Neural cell (in vitro differentiated cells): ENCODE measurements at regions not wholly inside any gene's neighbourhood (a gene's known extent, or its start where the extent isn't known, plus 50 kb on each side); places are given as distances from the start of the nearest gene placed in this dataset.

Experiments
- H2AFZ ChIP-seq: fragments of 200-600, 300-800 bp; sonication (generic), shearing (Covaris generic); 2 replicates; pipeline ENCODE4 v1.6.0; 2014; ENCODE audit warnings: low read depth, mild to moderate bottlenecking, antibody characterized with exemption, low read length, moderate library complexity
- H3F3A ChIP-seq: fragments of 200-600 bp; shearing (Covaris generic); 2 replicates; pipeline ENCODE4 v1.6.1; 2016; ENCODE audit warnings: mild to moderate bottlenecking, moderate library complexity, mixed read lengths, antibody characterized with exemption, low read length; ENCODE audit not compliant: insufficient read depth, poor library complexity, severe bottlenecking
- H3K27ac ChIP-seq: fragments of 200-600, 300-800 bp; sonication (generic), shearing (Covaris generic); 2 replicates; pipeline ENCODE4 v1.5.1; 2014; ENCODE audit warnings: mild to moderate bottlenecking, low read length, moderate library complexity
- H3K27me3 ChIP-seq: fragments of 300-800, 200-600 bp; sonication (generic), shearing (Covaris generic); 2 replicates; pipeline ENCODE4 v1.6.0; 2014; ENCODE audit warnings: mild to moderate bottlenecking, low read depth, low read length, moderate library complexity; ENCODE audit not compliant: insufficient read depth
- H3K36me3 ChIP-seq: fragments of 300-800, 200-600 bp; sonication (generic), shearing (Covaris generic); 2 replicates; pipeline ENCODE4 v1.5.1; 2014; ENCODE audit warnings: mild to moderate bottlenecking, antibody characterized with exemption, low read length, moderate library complexity; ENCODE audit not compliant: insufficient read depth
- H3K4me2 ChIP-seq: fragments of 300-800, 200-600 bp; sonication (generic), shearing (Covaris generic); 2 replicates; pipeline ENCODE4 v1.6.0; 2014; ENCODE audit warnings: mild to moderate bottlenecking, low read length
- H3K4me3 ChIP-seq: fragments of 300-800, 200-600 bp; sonication (generic), shearing (Covaris generic); 2 replicates; pipeline ENCODE4 v1.5.1; 2014; ENCODE audit warnings: mild to moderate bottlenecking, low read length, moderate library complexity
- H3K79me2 ChIP-seq: fragments of 200-600 bp; shearing (Covaris generic); replicated peaks from 2 replicates; pipeline ENCODE4 v1.6.0; 2014; ENCODE audit warnings: mild to moderate bottlenecking, low read length, moderate library complexity; ENCODE audit not compliant: insufficient read depth
- H3K9ac ChIP-seq: fragments of 300-800, 200-600 bp; sonication (generic), shearing (Covaris generic); 2 replicates; pipeline ENCODE4 v1.6.1; 2016; ENCODE audit warnings: mild to moderate bottlenecking, low read length, mixed read lengths
- H3K9me2 ChIP-seq: fragments of 200-600 bp; shearing (Covaris generic); 2 replicates; pipeline ENCODE4 v1.6.1; 2016; ENCODE audit warnings: mild to moderate bottlenecking, low read length, mixed read lengths; ENCODE audit not compliant: insufficient read depth
- H3K9me3 ChIP-seq: fragments of 200-600, 300-800 bp; sonication (generic), shearing (Covaris generic); 2 replicates; pipeline ENCODE4 v1.6.1; 2016; ENCODE audit warnings: mild to moderate bottlenecking, mixed run types, low read length, moderate library complexity, mixed read lengths
- H4K20me1 ChIP-seq: fragments of 200-600 bp; shearing (Covaris generic); 2 replicates; pipeline ENCODE4 v1.6.1; 2016; ENCODE audit warnings: mild to moderate bottlenecking, mixed run types; ENCODE audit not compliant: insufficient read depth
- EP300 ChIP-seq: fragments of 450-650 bp; conservative IDR thresholded peaks from 2 replicates; pipeline ENCODE4 v1.6.1; 2014; ENCODE audit warnings: antibody characterized with exemption, mild to moderate bottlenecking, moderate library complexity; ENCODE audit not compliant: poor library complexity, severe bottlenecking
- EZH2 ChIP-seq: fragments of 200-600, 300-800 bp; shearing (Covaris generic), sonication (generic); IDR thresholded peaks from 2 replicates; pipeline ENCODE4 v1.6.1; 2014; ENCODE audit warnings: antibody characterized with exemption, low read length, borderline replicate concordance, mild to moderate bottlenecking; ENCODE audit not compliant: insufficient read depth, poor library complexity, severe bottlenecking
- MXI1 ChIP-seq: fragments of 450-650 bp; conservative IDR thresholded peaks from 2 replicates; pipeline ENCODE4 v1.6.1; 2014; ENCODE audit warnings: antibody characterized with exemption, mild to moderate bottlenecking; ENCODE audit not compliant: poor library complexity, severe bottlenecking
- POLR2AphosphoS5 ChIP-seq: IDR thresholded peaks from 2 replicates; pipeline ENCODE4 v1.6.1; 2012
- RAD21 ChIP-seq: fragments of 450-650 bp; conservative IDR thresholded peaks from 2 replicates; pipeline ENCODE4 v1.6.1; 2014; ENCODE audit warnings: antibody characterized with exemption, mild to moderate bottlenecking, moderate library complexity
- SMC3 ChIP-seq: fragments of 450-650 bp; conservative IDR thresholded peaks from 2 replicates; pipeline ENCODE4 v1.6.1; 2014; ENCODE audit warnings: antibody characterized with exemption, mild to moderate bottlenecking, moderate library complexity; ENCODE audit not compliant: poor library complexity
- TAF1 ChIP-seq: IDR thresholded peaks from 2 replicates; pipeline ENCODE4 v1.6.1; 2012; ENCODE audit warnings: low read depth
- TF ChIP-seq, protein P1 (sequence below): IDR thresholded peaks from 2 replicates; pipeline ENCODE4 v1.6.1; 2012; ENCODE audit warnings: borderline replicate concordance
- TF ChIP-seq, protein P2 (sequence below): fragments of 450-650 bp; IDR thresholded peaks from 2 replicates; pipeline ENCODE4 v1.5.1; 2014; ENCODE audit warnings: antibody characterized with exemption, mild to moderate bottlenecking, moderate library complexity; ENCODE audit not compliant: poor library complexity, severe bottlenecking

DNA sequence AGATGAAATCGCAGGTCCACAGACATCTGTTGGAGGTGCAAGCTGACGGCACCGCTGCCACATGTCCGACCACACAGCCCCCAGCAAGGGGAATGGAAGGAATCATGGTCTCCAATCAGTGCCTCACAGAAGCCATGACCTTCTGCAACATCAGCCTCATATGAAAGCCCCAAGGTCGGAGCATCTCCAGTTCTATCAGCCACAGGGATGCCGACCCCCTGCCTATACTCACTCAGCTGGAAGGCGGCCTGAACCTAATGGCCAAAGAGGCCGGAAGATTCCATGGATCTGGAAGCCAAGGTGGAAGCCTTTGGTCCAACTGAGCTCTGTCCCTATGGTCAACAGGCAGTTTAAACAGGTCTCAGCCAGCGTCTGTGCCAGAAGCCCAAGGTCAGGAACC lies 278.8 kb downstream of the TNS1 start:
- Histone ChIP-seq H3K79me2 (no peaks in the 10 kb centered on the region), H2AFZ (no peak overlapping the region)
- no peak for TF ChIP-seq SMC3

DNA sequence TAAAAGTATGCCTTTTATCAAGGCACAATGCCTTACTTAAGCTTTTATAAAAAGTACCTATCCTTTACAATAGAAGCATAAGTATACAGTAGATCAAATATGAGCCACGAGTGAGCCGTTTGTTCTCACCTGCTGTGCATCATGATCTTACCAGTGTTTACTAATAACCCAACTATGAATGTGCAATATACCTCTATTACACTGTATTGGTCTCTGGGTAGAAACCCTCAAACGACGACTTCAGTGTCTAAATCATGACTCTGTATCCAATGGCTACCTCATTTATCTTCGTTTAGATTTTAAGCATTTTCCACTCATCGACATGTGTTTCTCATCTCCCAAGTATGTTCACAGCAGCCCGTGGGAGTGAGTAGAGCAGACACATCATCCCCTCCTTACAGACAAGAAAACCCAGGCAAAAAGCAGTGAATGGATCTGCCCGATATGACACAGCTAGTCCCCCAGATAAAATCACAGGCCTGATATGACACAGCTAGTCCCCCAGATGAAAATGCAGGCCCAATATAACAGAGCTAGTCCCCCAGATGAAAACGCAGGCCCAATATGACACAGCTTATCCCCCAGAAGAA lies 279.8 kb downstream of the TNS1 start:
- Histone ChIP-seq H4K20me1 (no peaks in the 10 kb centered on the region), H3K4me3 (no peak overlapping the region), H3F3A (no peaks in the 10 kb centered on the region), H3K36me3 (no peaks in the 10 kb centered on the region), H2AFZ (no peak overlapping the region), H3K9ac (no peak overlapping the region), H3K9me3 (peaks cover 3% of the 10 kb centered on the region), H3K27me3 (no peaks in the 10 kb centered on the region), H3K79me2 (no peaks in the 10 kb centered on the region), H3K4me2 (no peak overlapping the region), H3K27ac (no peak overlapping the region), H3K9me2 (no peaks in the 10 kb centered on the region)
- no peak for TF ChIP-seq EZH2
- TF ChIP-seq MXI1 = no peak
- TF ChIP-seq, protein P1, sequence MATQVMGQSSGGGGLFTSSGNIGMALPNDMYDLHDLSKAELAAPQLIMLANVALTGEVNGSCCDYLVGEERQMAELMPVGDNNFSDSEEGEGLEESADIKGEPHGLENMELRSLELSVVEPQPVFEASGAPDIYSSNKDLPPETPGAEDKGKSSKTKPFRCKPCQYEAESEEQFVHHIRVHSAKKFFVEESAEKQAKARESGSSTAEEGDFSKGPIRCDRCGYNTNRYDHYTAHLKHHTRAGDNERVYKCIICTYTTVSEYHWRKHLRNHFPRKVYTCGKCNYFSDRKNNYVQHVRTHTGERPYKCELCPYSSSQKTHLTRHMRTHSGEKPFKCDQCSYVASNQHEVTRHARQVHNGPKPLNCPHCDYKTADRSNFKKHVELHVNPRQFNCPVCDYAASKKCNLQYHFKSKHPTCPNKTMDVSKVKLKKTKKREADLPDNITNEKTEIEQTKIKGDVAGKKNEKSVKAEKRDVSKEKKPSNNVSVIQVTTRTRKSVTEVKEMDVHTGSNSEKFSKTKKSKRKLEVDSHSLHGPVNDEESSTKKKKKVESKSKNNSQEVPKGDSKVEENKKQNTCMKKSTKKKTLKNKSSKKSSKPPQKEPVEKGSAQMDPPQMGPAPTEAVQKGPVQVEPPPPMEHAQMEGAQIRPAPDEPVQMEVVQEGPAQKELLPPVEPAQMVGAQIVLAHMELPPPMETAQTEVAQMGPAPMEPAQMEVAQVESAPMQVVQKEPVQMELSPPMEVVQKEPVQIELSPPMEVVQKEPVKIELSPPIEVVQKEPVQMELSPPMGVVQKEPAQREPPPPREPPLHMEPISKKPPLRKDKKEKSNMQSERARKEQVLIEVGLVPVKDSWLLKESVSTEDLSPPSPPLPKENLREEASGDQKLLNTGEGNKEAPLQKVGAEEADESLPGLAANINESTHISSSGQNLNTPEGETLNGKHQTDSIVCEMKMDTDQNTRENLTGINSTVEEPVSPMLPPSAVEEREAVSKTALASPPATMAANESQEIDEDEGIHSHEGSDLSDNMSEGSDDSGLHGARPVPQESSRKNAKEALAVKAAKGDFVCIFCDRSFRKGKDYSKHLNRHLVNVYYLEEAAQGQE = no peak
- no peak for TF ChIP-seq RAD21
- TF ChIP-seq TAF1 = no peak
- TF ChIP-seq POLR2AphosphoS5 = no peak
- TF ChIP-seq SMC3 = no peak
- TF ChIP-seq, protein P2, sequence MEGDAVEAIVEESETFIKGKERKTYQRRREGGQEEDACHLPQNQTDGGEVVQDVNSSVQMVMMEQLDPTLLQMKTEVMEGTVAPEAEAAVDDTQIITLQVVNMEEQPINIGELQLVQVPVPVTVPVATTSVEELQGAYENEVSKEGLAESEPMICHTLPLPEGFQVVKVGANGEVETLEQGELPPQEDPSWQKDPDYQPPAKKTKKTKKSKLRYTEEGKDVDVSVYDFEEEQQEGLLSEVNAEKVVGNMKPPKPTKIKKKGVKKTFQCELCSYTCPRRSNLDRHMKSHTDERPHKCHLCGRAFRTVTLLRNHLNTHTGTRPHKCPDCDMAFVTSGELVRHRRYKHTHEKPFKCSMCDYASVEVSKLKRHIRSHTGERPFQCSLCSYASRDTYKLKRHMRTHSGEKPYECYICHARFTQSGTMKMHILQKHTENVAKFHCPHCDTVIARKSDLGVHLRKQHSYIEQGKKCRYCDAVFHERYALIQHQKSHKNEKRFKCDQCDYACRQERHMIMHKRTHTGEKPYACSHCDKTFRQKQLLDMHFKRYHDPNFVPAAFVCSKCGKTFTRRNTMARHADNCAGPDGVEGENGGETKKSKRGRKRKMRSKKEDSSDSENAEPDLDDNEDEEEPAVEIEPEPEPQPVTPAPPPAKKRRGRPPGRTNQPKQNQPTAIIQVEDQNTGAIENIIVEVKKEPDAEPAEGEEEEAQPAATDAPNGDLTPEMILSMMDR = no peak
- no peak for TF ChIP-seq EP300

More for the DNA sequence above, 278.8 kb downstream of the TNS1 start:
- H3K27me3 ChIP-seq = no peaks in the 10 kb centered on the region
- no peak overlapping the region for H3K4me3 ChIP-seq
- H3K36me3 ChIP-seq = no peaks in the 10 kb centered on the region
- no peak overlapping the region for H3K4me2 ChIP-seq
- no peaks in the 10 kb centered on the region for H4K20me1 ChIP-seq
- H3K9me2 ChIP-seq = no peaks in the 10 kb centered on the region
- no peak overlapping the region for H3K27ac ChIP-seq
- H3K9ac ChIP-seq = no peak overlapping the region
- H3K9me3 ChIP-seq = peaks cover 3% of the 10 kb centered on the region
- H3F3A ChIP-seq = no peaks in the 10 kb centered on the region

DNA sequence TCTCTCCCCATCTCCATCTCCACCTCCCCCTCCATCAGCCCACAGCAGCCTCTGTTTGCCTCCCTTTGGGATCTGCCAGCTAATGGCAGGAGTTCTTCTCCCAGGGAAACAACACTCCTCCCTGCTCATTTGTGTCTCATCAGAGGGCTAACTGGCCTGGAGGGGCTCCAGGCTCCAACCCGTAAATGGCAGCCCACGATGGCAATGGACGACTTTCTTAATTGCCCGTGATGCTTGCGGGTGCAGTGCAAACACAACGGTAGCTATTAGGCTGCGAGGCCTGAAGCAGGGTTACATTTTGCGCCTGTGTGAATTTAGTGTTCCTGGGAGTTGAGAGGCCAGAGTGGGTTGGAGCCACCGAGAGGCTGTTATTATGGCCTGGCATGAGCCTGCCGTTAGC lies 285.1 kb downstream of the TNS1 start:
- no peak overlapping the region for H3K4me2 ChIP-seq
- no peaks in the 10 kb centered on the region for H3F3A ChIP-seq
- no peak overlapping the region for H2AFZ ChIP-seq
- H3K27me3 ChIP-seq = no peaks in the 10 kb centered on the region
- H3K9ac ChIP-seq = no peak overlapping the region
- no peaks in the 10 kb centered on the region for H3K9me2 ChIP-seq
- no peaks in the 10 kb centered on the region for H4K20me1 ChIP-seq
- H3K79me2 ChIP-seq = no peaks in the 10 kb centered on the region
- TF ChIP-seq SMC3 = no peak
- no peak for TF ChIP-seq RAD21
- no peak for TF ChIP-seq TAF1
- no peak for TF ChIP-seq POLR2AphosphoS5
- TF ChIP-seq EP300 = no peak
- TF ChIP-seq, protein P1 = no peak
- TF ChIP-seq, protein P2 = no peak
- TF ChIP-seq MXI1 = no peak
- no peak for TF ChIP-seq EZH2
- no peak overlapping the region for H3K4me3 ChIP-seq
- H3K9me3 ChIP-seq = peaks cover 3% of the 10 kb centered on the region
- H3K36me3 ChIP-seq = no peaks in the 10 kb centered on the region
- H3K27ac ChIP-seq = no peak overlapping the region
